SK-N-SH (cell line): ENCODE measurements at regions not wholly inside any gene's neighbourhood (a gene's known extent, or its start where the extent isn't known, plus 50 kb on each side); places are given as distances from the start of the nearest gene placed in this dataset.

Experiments
- CTCF ChIA-PET: fragments of 300-600, 350-600 bp; formaldehyde crosslinking; extraction: SDS; loops from one replicate; lab custom pipeline; 2021; lab: Yijun Ruan, JAX
- POLR2A ChIA-PET: fragments of 350-600 bp; sonication (Branson Sonifier 250); formaldehyde crosslinking; extraction: SDS; loops from one replicate; lab custom pipeline; 2020; ENCODE audit warnings: antibody characterized with exemption, inconsistent platforms; lab: Yijun Ruan, JAX
- DNase-seq: peaks from one replicate; pipeline ENCODE4 v3.0.0; 2012
- H2AFZ ChIP-seq: fragments of 200-600 bp; sonication (generic); 2 replicates; pipeline ENCODE4 v1.8.1; 2016; ENCODE audit warnings: antibody characterized with exemption, mild to moderate bottlenecking, low read depth
- H3F3A ChIP-seq: fragments of 200-600 bp; sonication (generic); replicated peaks from 2 replicates; pipeline ENCODE3; 2016; ENCODE audit warnings: antibody characterized with exemption, mild to moderate bottlenecking; ENCODE audit not compliant: insufficient read depth
- H3K27ac ChIP-seq, 2 experiments: fragments of 200-500 bp in 1 of 2; fragments of 200-600 bp in 1 of 2; sonication (Bioruptor generic) in 1 of 2; sonication (generic), shearing (Covaris generic) in 1 of 2; 2 replicates each; pipeline versions ENCODE4 v1.5.1 to v1.6.1; 2014 to 2016; ENCODE audit warnings: low read depth in 2 of 2, inconsistent platforms in 1 of 2, low read length in 1 of 2, mild to moderate bottlenecking in 1 of 2, mixed read lengths in 1 of 2
- H3K27me3 ChIP-seq: fragments of 200-600 bp; sonication (generic), shearing (Covaris generic); 2 replicates; pipeline ENCODE4 v1.6.1; 2016; ENCODE audit warnings: mixed run types; ENCODE audit not compliant: insufficient read depth
- H3K36me3 ChIP-seq, 2 experiments: fragments of 200-500 bp in 1 of 2; fragments of 200-600 bp in 1 of 2; sonication (Bioruptor generic) in 1 of 2; sonication (generic) in 1 of 2; replicated peaks in 1 of 2; 2 replicates each; pipeline versions ENCODE3 to v1.5.1; 2014 to 2016; ENCODE audit warnings: low read length in 1 of 2, mild to moderate bottlenecking in 1 of 2; ENCODE audit not compliant: insufficient read depth in 2 of 2, control insufficient read depth in 1 of 2
- H3K4me1 ChIP-seq, 2 experiments: fragments of 200-500 bp in 1 of 2; fragments of 200-600 bp in 1 of 2; sonication (Bioruptor generic) in 1 of 2; sonication (generic), shearing (Covaris generic) in 1 of 2; 2 replicates each; pipeline versions ENCODE4 v1.5.1 to v1.6.1; 2014 to 2016; ENCODE audit warnings: low read depth in 1 of 2, low read length in 1 of 2, mixed run types in 1 of 2; ENCODE audit not compliant: insufficient read depth in 2 of 2, control insufficient read depth in 1 of 2
- H3K4me2 ChIP-seq: fragments of 200-600 bp; sonication (generic), shearing (Covaris generic); 2 replicates; pipeline ENCODE4 v1.6.1; 2017; ENCODE audit warnings: mixed run types
- H3K4me3 ChIP-seq, 2 experiments: fragments of 200-500 bp in 1 of 2; fragments of 200-600 bp in 1 of 2; sonication (Bioruptor generic) in 1 of 2; sonication (generic), shearing (Covaris generic) in 1 of 2; 2 replicates each; pipeline versions ENCODE4 v1.5.1 to v1.8.1; 2014 to 2016; ENCODE audit warnings: low read depth in 2 of 2, inconsistent platforms in 1 of 2, low read length in 1 of 2, mild to moderate bottlenecking in 1 of 2, mixed read lengths in 1 of 2, moderate library complexity in 1 of 2
- H3K79me2 ChIP-seq: fragments of 200-600 bp; sonication (generic); 2 replicates; pipeline ENCODE4 v1.8.1; 2017; ENCODE audit warnings: mild to moderate bottlenecking; ENCODE audit not compliant: insufficient read depth
- H3K9ac ChIP-seq: fragments of 200-600 bp; sonication (generic); 2 replicates; pipeline ENCODE4 v1.6.1; 2017; ENCODE audit warnings: mixed run types
- H3K9me2 ChIP-seq: fragments of 200-600 bp; sonication (generic); 2 replicates; pipeline ENCODE4 v1.6.1; 2017; ENCODE audit warnings: mixed run types
- H3K9me3 ChIP-seq: fragments of 200-600 bp; sonication (generic); 2 replicates; pipeline ENCODE4 v1.6.1; 2017; ENCODE audit warnings: mixed run types, mild to moderate bottlenecking, moderate library complexity
- H4K20me1 ChIP-seq: fragments of 200-600 bp; sonication (generic); 2 replicates; pipeline ENCODE4 v1.6.1; 2017; ENCODE audit warnings: mild to moderate bottlenecking, mixed run types; ENCODE audit not compliant: insufficient read depth
- CHD2 ChIP-seq: fragments of 150-350 bp; IDR thresholded peaks from 2 replicates; pipeline ENCODE4 v1.6.1; 2018; ENCODE audit warnings: low read length; ENCODE audit not compliant: partially characterized antibody
- EP300 ChIP-seq, 2 experiments: IDR thresholded peaks; 2 replicates each; pipeline versions ENCODE4 v1.4.0 to v1.6.1; 2012; ENCODE audit warnings: borderline replicate concordance in 1 of 2, low read depth in 1 of 2, low read length in 1 of 2
- EZH2phosphoT487 ChIP-seq: fragments of 200-600 bp; sonication (generic); IDR thresholded peaks from 2 replicates; pipeline ENCODE4 v1.6.1; 2017; ENCODE audit warnings: low read depth, mixed run types, mild to moderate bottlenecking, antibody characterized with exemption, moderate library complexity, borderline replicate concordance
- FOSL2 ChIP-seq: IDR thresholded peaks from 2 replicates; pipeline ENCODE4 v1.4.0; 2012; ENCODE audit warnings: low read depth, mild to moderate bottlenecking, moderate library complexity, borderline replicate concordance
- GATA2 ChIP-seq: sonication (generic); formaldehyde crosslinking; IDR thresholded peaks from 2 replicates; pipeline ENCODE4 v1.5.0; 2020; ENCODE audit warnings: mild to moderate bottlenecking, missing genetic modification reagents
- NFIC ChIP-seq: IDR thresholded peaks from 2 replicates; pipeline ENCODE4 v1.4.0; 2012; ENCODE audit warnings: borderline replicate concordance
- NRF1 ChIP-seq: IDR thresholded peaks from 2 replicates; pipeline ENCODE4 v1.6.1; 2012; ENCODE audit warnings: low read depth, mild to moderate bottlenecking, low read length
- POLR2AphosphoS5 ChIP-seq: IDR thresholded peaks from 2 replicates; pipeline ENCODE4 v1.6.1; 2012; ENCODE audit warnings: low read depth, low read length
- RCOR1 ChIP-seq: fragments of 150-350 bp; IDR thresholded peaks from 2 replicates; pipeline ENCODE4 v1.6.1; 2017; ENCODE audit warnings: antibody characterized with exemption, low read length
- RFX5 ChIP-seq: IDR thresholded peaks from 2 replicates; pipeline ENCODE4 v1.6.1; 2012; ENCODE audit warnings: mild to moderate bottlenecking, improper control_type of control experiment, low read length
- SIN3A ChIP-seq: IDR thresholded peaks from 2 replicates; pipeline ENCODE4 v1.6.1; 2012; ENCODE audit warnings: low read depth, mild to moderate bottlenecking, low read length, moderate library complexity, borderline replicate concordance
- SMC3 ChIP-seq: IDR thresholded peaks from 2 replicates; pipeline ENCODE4 v1.6.1; 2012; ENCODE audit warnings: low read depth, low read length, improper control_type of control experiment
- TAF1 ChIP-seq: IDR thresholded peaks from 2 replicates; pipeline ENCODE4 v1.6.1; 2012; ENCODE audit warnings: low read depth, mild to moderate bottlenecking, low read length, moderate library complexity, borderline replicate concordance
- TCF12 ChIP-seq: IDR thresholded peaks from 2 replicates; pipeline ENCODE4 v1.4.0; 2012
- YY1 ChIP-seq: IDR thresholded peaks from 2 replicates; pipeline ENCODE4 v1.4.0; 2012; ENCODE audit warnings: low read depth, mild to moderate bottlenecking
- WGBS: methylation state at CpG from one replicate; pipeline ENCODE4 v1.1.6; 2017; ENCODE audit warnings: low lambda C conversion rate; 5-methylcytosine and 5-hydroxymethylcytosine counted together
- TF ChIP-seq, protein P1 (sequence below): IDR thresholded peaks from 2 replicates; pipeline ENCODE4 v1.6.1; 2012; ENCODE audit warnings: mild to moderate bottlenecking, low read depth, low read length, moderate library complexity
- TF ChIP-seq, protein P2 (sequence below): fragments of 150-350 bp; IDR thresholded peaks from 2 replicates; pipeline ENCODE4 v1.6.1; 2017; ENCODE audit warnings: antibody characterized with exemption, low read length, low read depth, borderline replicate concordance

DNA sequence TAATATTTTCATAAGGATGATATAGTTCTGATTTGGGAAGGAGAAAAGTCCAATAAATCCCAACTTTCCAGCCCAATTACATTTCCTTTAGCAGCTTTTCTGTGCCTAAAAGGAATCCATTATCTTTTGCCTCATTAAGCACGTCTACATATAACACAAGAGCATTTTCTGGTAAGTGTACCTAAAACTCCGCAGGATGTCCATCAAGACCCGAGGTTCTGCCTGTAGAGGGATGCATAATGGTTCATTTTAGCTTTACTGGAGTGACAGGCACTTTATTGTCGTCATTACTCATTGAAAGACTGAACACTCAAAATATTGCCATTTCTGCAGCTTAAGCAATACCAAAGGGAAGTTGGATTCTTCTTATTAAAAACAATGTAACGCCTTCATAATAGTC, 669.0 kb downstream of the PRELID2 start (continued):
- TF ChIP-seq, protein P1, sequence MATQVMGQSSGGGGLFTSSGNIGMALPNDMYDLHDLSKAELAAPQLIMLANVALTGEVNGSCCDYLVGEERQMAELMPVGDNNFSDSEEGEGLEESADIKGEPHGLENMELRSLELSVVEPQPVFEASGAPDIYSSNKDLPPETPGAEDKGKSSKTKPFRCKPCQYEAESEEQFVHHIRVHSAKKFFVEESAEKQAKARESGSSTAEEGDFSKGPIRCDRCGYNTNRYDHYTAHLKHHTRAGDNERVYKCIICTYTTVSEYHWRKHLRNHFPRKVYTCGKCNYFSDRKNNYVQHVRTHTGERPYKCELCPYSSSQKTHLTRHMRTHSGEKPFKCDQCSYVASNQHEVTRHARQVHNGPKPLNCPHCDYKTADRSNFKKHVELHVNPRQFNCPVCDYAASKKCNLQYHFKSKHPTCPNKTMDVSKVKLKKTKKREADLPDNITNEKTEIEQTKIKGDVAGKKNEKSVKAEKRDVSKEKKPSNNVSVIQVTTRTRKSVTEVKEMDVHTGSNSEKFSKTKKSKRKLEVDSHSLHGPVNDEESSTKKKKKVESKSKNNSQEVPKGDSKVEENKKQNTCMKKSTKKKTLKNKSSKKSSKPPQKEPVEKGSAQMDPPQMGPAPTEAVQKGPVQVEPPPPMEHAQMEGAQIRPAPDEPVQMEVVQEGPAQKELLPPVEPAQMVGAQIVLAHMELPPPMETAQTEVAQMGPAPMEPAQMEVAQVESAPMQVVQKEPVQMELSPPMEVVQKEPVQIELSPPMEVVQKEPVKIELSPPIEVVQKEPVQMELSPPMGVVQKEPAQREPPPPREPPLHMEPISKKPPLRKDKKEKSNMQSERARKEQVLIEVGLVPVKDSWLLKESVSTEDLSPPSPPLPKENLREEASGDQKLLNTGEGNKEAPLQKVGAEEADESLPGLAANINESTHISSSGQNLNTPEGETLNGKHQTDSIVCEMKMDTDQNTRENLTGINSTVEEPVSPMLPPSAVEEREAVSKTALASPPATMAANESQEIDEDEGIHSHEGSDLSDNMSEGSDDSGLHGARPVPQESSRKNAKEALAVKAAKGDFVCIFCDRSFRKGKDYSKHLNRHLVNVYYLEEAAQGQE, result no peak
- TF ChIP-seq NRF1 (no peak), GATA2 (CRISPR knock-in tag) (no peak), TAF1 (no peak), RFX5 (no peak), EP300 (IDR thresholded peaks at IDR 0.05; ENCODE audit: borderline replicate concordance in 1 of 2, low read depth in 1 of 2, low read length in 1 of 2) (no peak), NFIC (no peak), SMC3 (no peak), RCOR1 (no peak), FOSL2 (no peak), TCF12 (no peak), EZH2phosphoT487 (no peak), YY1 (no peak), SIN3A (no peak), CHD2 (no peak)
- TF ChIP-seq, all 33 proteins: peak for 0

DNA sequence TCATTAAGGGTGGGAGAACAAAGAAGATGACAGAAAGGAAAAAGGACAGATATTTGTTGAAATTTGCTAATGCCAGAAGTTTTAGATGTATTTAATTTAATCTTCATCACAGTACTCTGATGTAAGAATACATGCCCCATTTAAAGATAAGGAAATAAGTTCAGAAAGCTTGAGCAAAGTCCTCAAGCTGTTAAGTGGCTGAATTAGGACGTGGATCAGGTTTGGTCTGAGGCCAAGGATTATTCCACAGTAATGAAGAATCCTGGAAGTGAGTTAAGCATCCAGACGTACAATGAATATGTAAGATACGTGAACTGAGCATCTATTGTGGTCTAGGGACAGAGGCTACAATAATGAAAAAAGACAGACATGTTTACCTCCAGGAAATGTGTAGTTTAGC, 671.3 kb downstream of the PRELID2 start:
- no peak overlapping the region for H3K4me2 ChIP-seq
- no peaks in the 10 kb centered on the region for H3K9me2 ChIP-seq
- no peak overlapping the region for H3K9ac ChIP-seq
- ChIA-PET CTCF (no interaction called here), POLR2A (no interaction called here)
- no peak overlapping the region for H3K27ac ChIP-seq
- DNase-seq, result no peak
- H3K79me2 ChIP-seq, result no peaks in the 10 kb centered on the region
- no peaks in the 10 kb centered on the region for H4K20me1 ChIP-seq
- no peak overlapping the region for H3K4me3 ChIP-seq
- no peaks in the 10 kb centered on the region for H3K36me3 ChIP-seq
- no peaks in the 10 kb centered on the region for H3K9me3 ChIP-seq
- TF ChIP-seq, protein P1, result no peak
- TF ChIP-seq SMC3, result no peak
- TF ChIP-seq, protein P2, sequence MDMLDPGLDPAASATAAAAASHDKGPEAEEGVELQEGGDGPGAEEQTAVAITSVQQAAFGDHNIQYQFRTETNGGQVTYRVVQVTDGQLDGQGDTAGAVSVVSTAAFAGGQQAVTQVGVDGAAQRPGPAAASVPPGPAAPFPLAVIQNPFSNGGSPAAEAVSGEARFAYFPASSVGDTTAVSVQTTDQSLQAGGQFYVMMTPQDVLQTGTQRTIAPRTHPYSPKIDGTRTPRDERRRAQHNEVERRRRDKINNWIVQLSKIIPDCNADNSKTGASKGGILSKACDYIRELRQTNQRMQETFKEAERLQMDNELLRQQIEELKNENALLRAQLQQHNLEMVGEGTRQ, result no peak
- TF ChIP-seq POLR2AphosphoS5, result no peak
- no peaks in the 10 kb centered on the region for H3F3A ChIP-seq
- no peak overlapping the region for H2AFZ ChIP-seq
- H3K27me3 ChIP-seq, result no peaks in the 10 kb centered on the region
- 20% methylated on average over 3 of the region's 3 CpGs for WGBS
- no peaks in the 10 kb centered on the region for H3K4me1 ChIP-seq
